ENCODE measurements at regions not wholly inside any gene's neighbourhood (a gene's known extent, or its start where the extent isn't known, plus 50 kb on each side); places are given as distances from the start of the nearest gene placed in this dataset.

DNA sequence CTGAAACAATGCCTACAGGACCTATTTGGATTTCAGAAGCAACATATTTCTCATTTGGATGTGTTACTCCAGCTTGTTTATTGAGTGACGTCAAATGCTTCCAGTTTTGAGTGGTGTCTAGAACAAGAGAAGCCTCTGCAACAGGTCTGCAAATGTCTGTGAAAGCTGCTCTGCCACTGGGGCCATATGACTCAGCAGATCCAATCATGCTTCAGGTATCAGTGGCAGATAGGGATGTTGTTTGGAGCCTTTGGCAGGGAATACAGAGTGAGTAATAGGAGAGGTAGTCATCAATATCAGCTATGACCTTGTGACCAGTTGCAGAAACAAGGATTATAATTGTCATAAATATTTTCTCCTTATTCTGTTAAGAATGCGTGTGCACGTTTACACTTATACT lies 141.1 kb upstream of the ZXDA start:
- no peak for DNase-seq

DNA sequence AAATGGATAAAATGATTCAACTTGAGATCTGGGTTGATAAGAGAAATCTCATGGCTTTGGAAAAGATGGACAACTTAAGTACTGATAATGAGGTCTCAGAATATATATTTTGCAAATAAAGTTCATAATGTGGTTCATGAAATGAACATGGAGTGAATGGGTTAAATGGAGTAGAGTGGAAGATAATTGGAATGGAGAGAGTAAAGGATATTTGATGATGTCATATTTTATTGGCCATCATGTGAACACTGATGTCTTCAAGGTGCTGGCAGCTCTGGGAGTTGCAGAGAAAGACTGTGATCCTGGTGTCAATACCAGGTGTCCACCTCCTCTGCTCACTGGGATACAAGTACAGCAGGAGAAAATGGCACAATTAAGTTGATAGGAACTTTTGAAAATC lies 133.9 kb upstream of the ZXDA start:
- no peak for DNase-seq

- no peak for DNase-seq
Measured at GRCh38 chrX:58025979-58026378, 115.7 kb upstream of the ZXDA start.

GRCh38 chrX:57985951-57986350 lies 75.7 kb upstream of the ZXDA start:
- peak in 1 of 4 experiments; percentile 0 for DNase-seq

DNA sequence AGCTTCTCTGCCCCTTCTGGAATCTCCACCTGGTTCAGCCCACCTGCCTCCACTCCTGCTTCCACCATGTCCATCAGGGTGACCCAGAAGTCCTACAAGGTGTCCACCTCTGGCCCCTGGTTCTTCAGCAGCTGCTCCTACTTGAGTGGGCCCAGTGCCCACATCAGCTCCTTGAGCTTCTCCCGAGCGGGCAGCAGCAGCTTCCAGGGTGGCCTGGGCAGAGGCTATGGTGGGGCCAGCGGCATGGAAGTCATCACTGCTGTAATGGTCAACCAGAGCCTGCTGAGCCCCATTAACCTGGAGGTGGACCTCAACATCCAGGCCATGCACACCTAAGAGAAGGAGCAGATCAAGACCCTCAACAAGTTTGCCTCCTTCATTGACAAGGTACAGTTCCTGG lies 74.4 kb upstream of the ZXDA start:
- DNase-seq, result no peak

DNA sequence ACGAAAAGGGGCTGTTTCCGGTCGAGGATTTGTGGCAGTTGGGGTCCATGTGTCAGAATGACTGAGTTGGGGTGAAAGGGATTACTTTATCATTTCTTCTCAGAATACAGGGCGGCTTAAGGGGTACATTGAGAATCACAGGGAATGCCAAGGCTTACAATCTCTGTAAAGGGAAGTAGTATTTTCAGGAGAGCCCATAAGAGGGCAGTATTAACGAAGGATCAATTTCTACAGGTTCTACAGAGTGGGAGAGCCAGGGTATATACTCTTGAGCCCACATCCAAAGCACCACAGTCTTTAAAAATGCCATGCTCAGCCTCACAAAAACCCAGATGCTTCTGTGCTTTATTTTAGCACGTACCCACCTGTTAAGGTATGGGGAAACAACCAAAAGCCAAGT lies 67.7 kb upstream of the ZXDA start:
- no peak for DNase-seq

DNA sequence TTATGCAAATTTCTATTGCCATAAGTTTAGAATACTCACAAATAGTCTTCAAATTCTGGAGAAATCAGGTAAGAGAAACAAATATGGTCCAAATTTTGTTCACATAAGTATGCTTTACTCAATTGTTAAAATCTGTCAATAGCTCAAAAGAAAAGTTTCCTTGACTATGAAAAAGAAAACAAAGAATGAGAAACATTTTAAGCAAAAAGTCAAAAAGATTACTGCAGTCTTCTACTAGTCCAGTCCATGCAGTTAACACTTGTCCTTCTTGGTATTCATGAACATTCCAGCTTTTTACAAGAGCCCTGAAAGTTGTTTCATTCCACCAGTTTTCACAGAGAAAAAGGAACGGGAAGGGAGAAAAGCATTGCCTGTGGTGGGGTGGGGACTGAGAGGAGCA lies 54.7 kb upstream of the ZXDA start:
- no peak for DNase-seq
